H9 (cell line): ENCODE measurements at regions not wholly inside any gene's neighbourhood (a gene's known extent, or its start where the extent isn't known, plus 50 kb on each side); places are given as distances from the start of the nearest gene placed in this dataset.

ENCODE experiments used
- DNase-seq: peaks from one replicate; pipeline ENCODE4 v3.0.0-alpha.2; 2017
- H2AFZ ChIP-seq: one replicate; pipeline ENCODE4 v1.6.1; 2013; ENCODE audit warnings: mild to moderate bottlenecking, low read length, control low read depth, moderate library complexity
- H2AK5ac ChIP-seq: 2 replicates; pipeline ENCODE4 v1.6.1; 2013; ENCODE audit warnings: low read length, control low read depth, mixed read lengths; ENCODE audit not compliant: insufficient read length
- H2BK120ac ChIP-seq: one replicate; pipeline ENCODE4 v1.6.1; 2013; ENCODE audit warnings: low read depth, mild to moderate bottlenecking, low read length, control low read depth, inconsistent platforms; ENCODE audit not compliant: poor library complexity, severe bottlenecking
- H2BK12ac ChIP-seq: 2 replicates; pipeline ENCODE4 v1.6.1; 2013; ENCODE audit warnings: low read length, control low read depth, mixed read lengths, low read depth; ENCODE audit not compliant: insufficient read length
- H2BK15ac ChIP-seq: 2 replicates; pipeline ENCODE4 v1.6.1; 2013; ENCODE audit warnings: low read depth, low read length, control low read depth
- H2BK20ac ChIP-seq: one replicate; pipeline ENCODE4 v1.6.1; 2013; ENCODE audit warnings: low read depth, mild to moderate bottlenecking, low read length, control low read depth, inconsistent platforms; ENCODE audit not compliant: poor library complexity, severe bottlenecking
- H2BK5ac ChIP-seq: 2 replicates; pipeline ENCODE4 v1.6.1; 2013; ENCODE audit warnings: low read length, control low read depth, mixed read lengths; ENCODE audit not compliant: insufficient read length
- H3K14ac ChIP-seq: 2 replicates; pipeline ENCODE4 v1.6.1; 2013; ENCODE audit warnings: low read length, control low read depth; ENCODE audit not compliant: insufficient read depth
- H3K18ac ChIP-seq: 2 replicates; pipeline ENCODE4 v1.6.1; 2013; ENCODE audit warnings: low read depth, mild to moderate bottlenecking, mixed read lengths, low read length, control low read depth; ENCODE audit not compliant: insufficient read length
- H3K23ac ChIP-seq: 2 replicates; pipeline ENCODE4 v1.6.1; 2013; ENCODE audit warnings: low read length, control low read depth, mixed read lengths, low read depth; ENCODE audit not compliant: insufficient read length
- H3K23me2 ChIP-seq: 2 replicates; pipeline ENCODE4 v1.6.1; 2013; ENCODE audit warnings: low read depth, mild to moderate bottlenecking, mixed read lengths, low read length, control low read depth; ENCODE audit not compliant: insufficient read length, poor library complexity, severe bottlenecking
- H3K27ac ChIP-seq: 2 replicates; pipeline ENCODE4 v1.5.1; 2013; ENCODE audit warnings: low read length, control low read depth, mixed read lengths, low read depth; ENCODE audit not compliant: insufficient read length
- H3K27me3 ChIP-seq: 2 replicates; pipeline ENCODE4 v1.6.1; 2013; ENCODE audit warnings: low read length, control low read depth, inconsistent platforms; ENCODE audit not compliant: insufficient read depth
- H3K4ac ChIP-seq: 2 replicates; pipeline ENCODE4 v1.6.1; 2013; ENCODE audit warnings: low read depth, mild to moderate bottlenecking, control low read depth, inconsistent platforms, low read length, moderate library complexity
- H3K4me1 ChIP-seq: 2 replicates; pipeline ENCODE4 v1.6.1; 2013; ENCODE audit warnings: low read length, control low read depth, inconsistent platforms; ENCODE audit not compliant: insufficient read depth
- H3K4me2 ChIP-seq: 2 replicates; pipeline ENCODE4 v1.6.1; 2013; ENCODE audit warnings: low read length, control low read depth, mixed read lengths; ENCODE audit not compliant: insufficient read length, insufficient read depth
- H3K56ac ChIP-seq: 2 replicates; pipeline ENCODE4 v1.6.1; 2013; ENCODE audit warnings: low read depth, mild to moderate bottlenecking, mixed read lengths, low read length, control low read depth; ENCODE audit not compliant: insufficient read length
- H3K79me1 ChIP-seq: 2 replicates; pipeline ENCODE4 v1.6.1; 2013; ENCODE audit warnings: low read depth, mild to moderate bottlenecking, moderate library complexity, low read length, control low read depth, inconsistent platforms; ENCODE audit not compliant: insufficient read depth, poor library complexity, severe bottlenecking
- H3K79me2 ChIP-seq: 2 replicates; pipeline ENCODE4 v1.6.1; 2013; ENCODE audit warnings: low read length, control low read depth, inconsistent platforms; ENCODE audit not compliant: insufficient read depth
- H3K9ac ChIP-seq: 2 replicates; pipeline ENCODE4 v1.6.1; 2013; ENCODE audit warnings: low read length, control low read depth, mixed read lengths; ENCODE audit not compliant: insufficient read length; ENCODE audit errors: extremely low read depth
- H3K9me3 ChIP-seq: one replicate; pipeline ENCODE4 v1.6.1; 2013; ENCODE audit warnings: low read depth, low read length, inconsistent platforms; ENCODE audit not compliant: control insufficient read depth
- H3T11ph ChIP-seq: one replicate; pipeline ENCODE4 v1.6.1; 2013; ENCODE audit warnings: mild to moderate bottlenecking, low read length, control low read depth, inconsistent platforms
- H4K20me1 ChIP-seq: one replicate; pipeline ENCODE4 v1.6.1; 2013; ENCODE audit not compliant: control insufficient read depth, insufficient read length, insufficient read depth
- H4K5ac ChIP-seq: 2 replicates; pipeline ENCODE4 v1.6.1; 2013; ENCODE audit warnings: low read depth, mild to moderate bottlenecking, mixed read lengths, low read length, control low read depth; ENCODE audit not compliant: insufficient read length
- H4K8ac ChIP-seq: replicated peaks from 2 replicates; pipeline ENCODE4 v1.6.1; 2013; ENCODE audit warnings: low read length, control low read depth, mixed read lengths, low read depth; ENCODE audit not compliant: insufficient read length
- H4K91ac ChIP-seq: 2 replicates; pipeline ENCODE4 v1.6.1; 2013; ENCODE audit warnings: low read depth, mild to moderate bottlenecking, moderate library complexity, mixed read lengths, low read length, control low read depth; ENCODE audit not compliant: insufficient read length
- H3K27ac Mint-ChIP-seq, 3 experiments: 2 replicates in 2 of 3; 3 replicates in 1 of 3; pipeline ENCODE4 v1.8.0; 2020 to 2021; ENCODE audit warnings: mixed read lengths in 3 of 3, mild to moderate bottlenecking in 1 of 3, moderate library complexity in 1 of 3
- H3K27me3 Mint-ChIP-seq: 2 replicates; pipeline ENCODE4 v1.8.0; 2021; ENCODE audit warnings: low read depth, mild to moderate bottlenecking, moderate library complexity, mixed read lengths
- H3K36me3 Mint-ChIP-seq, 3 experiments: 2 replicates in 2 of 3; 3 replicates in 1 of 3; pipeline ENCODE4 v1.8.0; 2020 to 2021; ENCODE audit warnings: low read depth in 3 of 3, mixed read lengths in 3 of 3; ENCODE audit not compliant: insufficient read depth in 1 of 3
- H3K4me1 Mint-ChIP-seq, 2 experiments: 2 replicates each; pipeline ENCODE4 v1.8.0; 2020; ENCODE audit warnings: mixed read lengths in 2 of 2
- H3K4me3 Mint-ChIP-seq, 2 experiments: 2 replicates in 1 of 2; 3 replicates in 1 of 2; pipeline ENCODE4 v1.8.0; 2020 to 2021; ENCODE audit warnings: mild to moderate bottlenecking in 2 of 2, mixed read lengths in 2 of 2, moderate library complexity in 1 of 2
- H3K9me3 Mint-ChIP-seq, 2 experiments: 2 replicates in 1 of 2; 3 replicates in 1 of 2; pipeline ENCODE4 v1.8.0; 2020; ENCODE audit warnings: mild to moderate bottlenecking in 2 of 2, mixed read lengths in 2 of 2, moderate library complexity in 1 of 2
- CTCF ChIP-seq: fragments of 200-600 bp; sonication (generic); conservative IDR thresholded peaks from 3 replicates; pipeline ENCODE4 v1.8.0; 2021; ENCODE audit warnings: antibody characterized with exemption, mild to moderate bottlenecking
- WGBS: extraction: QIAGEN DNeasy Blood & Tissue Kit; methylation state at CpG from one replicate; pipeline ENCODE4 v1.1.7; 2013; ENCODE audit warnings: missing lambda C conversion rate, low lambda C conversion rate, mixed read lengths; ENCODE audit not compliant: insufficient read length; ENCODE audit errors: extremely low coverage; 5-methylcytosine and 5-hydroxymethylcytosine counted together

DNA sequence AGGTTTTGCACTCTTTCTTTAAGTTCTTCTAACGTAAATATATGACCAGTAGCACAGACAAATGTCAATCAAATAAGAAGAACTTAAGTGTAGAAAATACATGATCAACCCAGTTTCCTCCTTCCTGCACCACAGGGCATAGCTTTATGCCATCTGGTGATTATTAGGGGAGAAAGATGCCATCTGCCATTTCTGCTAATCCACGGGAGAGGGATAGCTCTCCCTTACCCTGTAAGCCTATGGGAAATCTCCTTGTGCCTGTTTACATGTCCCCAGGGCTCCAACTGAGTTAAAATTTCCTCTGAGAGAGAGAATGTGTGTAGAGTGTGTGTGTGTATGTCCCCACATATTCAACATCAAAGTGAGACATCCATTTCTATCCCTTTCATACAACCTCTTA, 135.9 kb downstream of the RSL24D1 start:
- Mint-ChIP-seq H3K36me3 (peaks cover 6 to 16% (median 11%) of the 10 kb centered on the region in 3 experiments; a peak in 6 of 7 replicates), H3K4me1 (no peaks in the 10 kb centered on the region), H3K4me3 (no peak overlapping the region), H3K27ac (no peak overlapping the region), H3K9me3 (peaks cover 12 to 23% of the 10 kb centered on the region in 2 experiments), H3K27me3 (no peaks in the 10 kb centered on the region)
- TF ChIP-seq CTCF = no peak
- Histone ChIP-seq H2BK5ac (no peak overlapping the region), H3K9me3 (no peaks in the 10 kb centered on the region), H3K79me2 (no peaks in the 10 kb centered on the region), H3K4me1 (no peaks in the 10 kb centered on the region), H3K27ac (no peak overlapping the region), H3K23me2 (no peaks in the 10 kb centered on the region), H3K56ac (no peak overlapping the region), H2BK12ac (no peak overlapping the region), H3K14ac (no peak overlapping the region), H3K4me2 (no peak overlapping the region), H3K27me3 (no peaks in the 10 kb centered on the region), H2AK5ac (no peak overlapping the region), H2BK20ac (no peak overlapping the region), H3K4ac (no peak overlapping the region), H3K9ac (no peak overlapping the region), H2BK120ac (no peak overlapping the region), H4K91ac (no peak overlapping the region), H4K20me1 (no peaks in the 10 kb centered on the region), H4K5ac (no peak overlapping the region), H2AFZ (no peak overlapping the region), H3K23ac (no peak overlapping the region), H3K79me1 (no peaks in the 10 kb centered on the region), H3T11ph (no peak overlapping the region), H4K8ac (no peak overlapping the region), H3K18ac (no peak overlapping the region), H2BK15ac (no peak overlapping the region)
- no CpG with 5 or more reads among the region's 2 CpGs for WGBS
- DNase-seq = no peak
